ENCODE measurements at regions not wholly inside any gene's neighbourhood (a gene's known extent, or its start where the extent isn't known, plus 50 kb on each side); places are given as distances from the start of the nearest gene placed in this dataset.
"Not testable (repeated sequence)": the region's sequence is repeated elsewhere in the genome, so short reads cannot be mapped to it uniquely, and the experiment has no call there.

GRCh38 chr12:91882910-91883309 lies 262.7 kb downstream of the BTG1 start:
- DNase-seq = no peak

GRCh38 chr12:91880528-91880927 lies 265.1 kb downstream of the BTG1 start:
- no peak for DNase-seq

- DNase-seq = no peak
These were observed 268.0 kb downstream of the BTG1 start for GRCh38 chr12:91877456-91878235.

- no peak for DNase-seq
These were observed 268.6 kb downstream of the BTG1 start for GRCh38 chr12:91877022-91877421.

- DNase-seq = not testable (repeated sequence)
These were observed 270.0 kb downstream of the BTG1 start for GRCh38 chr12:91875671-91876070.

GRCh38 chr12:91874086-91874865 lies 271.4 kb downstream of the BTG1 start:
- no peak for DNase-seq

- DNase-seq = no peak
These were observed 273.9 kb downstream of the BTG1 start for GRCh38 chr12:91871751-91872150.

- DNase-seq = no peak
These were observed 274.6 kb downstream of the BTG1 start for GRCh38 chr12:91870872-91871707.

- no peak for DNase-seq
These were observed 277.6 kb downstream of the BTG1 start for GRCh38 chr12:91868054-91868453.

GRCh38 chr12:91866566-91866965 lies 279.1 kb downstream of the BTG1 start:
- no peak for DNase-seq

- DNase-seq = no peak
These were observed 281.9 kb downstream of the BTG1 start for GRCh38 chr12:91863702-91864101.

- no peak for DNase-seq
These were observed 284.1 kb downstream of the BTG1 start for GRCh38 chr12:91861554-91861953.

- no peak for DNase-seq
These were observed 286.3 kb downstream of the BTG1 start for GRCh38 chr12:91859347-91859746.

GRCh38 chr12:91857813-91858542 lies 287.7 kb downstream of the BTG1 start:
- no peak for DNase-seq

GRCh38 chr12:91854725-91855124 lies 290.9 kb downstream of the BTG1 start:
- no peak for DNase-seq

GRCh38 chr12:91853350-91854127 lies 292.1 kb downstream of the BTG1 start:
- DNase-seq = no peak

GRCh38 chr12:91852634-91853033 lies 293.0 kb downstream of the BTG1 start:
- DNase-seq = no peak

- DNase-seq = no peak
These were observed 293.7 kb downstream of the BTG1 start for GRCh38 chr12:91851741-91852477.

- no peak for DNase-seq
These were observed 299.1 kb downstream of the BTG1 start for GRCh38 chr12:91846466-91847055.

- DNase-seq = no peak
These were observed 300.3 kb downstream of the BTG1 start for GRCh38 chr12:91845365-91845764.

GRCh38 chr12:91841822-91842221 lies 303.8 kb downstream of the BTG1 start:
- no peak for DNase-seq

Measured in NCI-H226 (cell line).